ENCODE measurements at regions not wholly inside any gene's neighbourhood (a gene's known extent, or its start where the extent isn't known, plus 50 kb on each side); places are given as distances from the start of the nearest gene placed in this dataset.

DNA sequence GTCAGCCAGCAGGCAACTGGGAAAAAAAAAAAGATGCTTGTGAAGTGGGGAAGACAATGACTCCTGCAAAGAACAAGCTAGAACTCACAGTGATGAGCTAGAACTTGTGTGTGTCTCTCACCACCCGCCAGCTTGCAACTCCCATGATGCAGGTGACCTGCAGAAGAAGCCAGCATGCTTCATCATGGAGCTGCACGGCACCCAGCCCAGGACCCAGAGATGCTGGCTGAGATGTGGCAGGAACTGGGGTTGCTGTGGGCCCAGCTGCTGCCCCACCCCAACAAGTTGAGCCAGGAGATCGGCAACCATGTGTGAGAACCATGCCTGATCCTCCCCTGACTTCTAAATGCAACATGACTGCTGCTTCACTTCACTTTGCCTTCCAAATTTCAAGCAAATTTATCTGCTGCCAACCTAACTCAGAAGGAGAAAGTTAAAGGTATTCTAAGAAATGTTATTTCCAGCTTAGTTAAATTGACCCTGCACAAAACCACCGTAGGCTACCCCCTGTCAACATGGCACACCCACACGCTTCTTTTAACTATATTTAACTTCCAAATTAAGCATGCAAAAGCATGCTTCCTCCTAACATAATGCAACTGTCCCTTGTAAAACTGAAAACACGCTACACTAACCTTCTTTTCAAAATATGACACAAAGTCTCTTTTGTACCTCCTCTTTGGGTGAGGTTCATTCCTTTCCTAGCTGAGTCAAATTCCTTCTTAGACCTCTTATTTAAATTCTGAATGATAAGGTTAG lies 166.0 kb upstream of the IGSF21 start:
- no peaks in the 10 kb centered on the region for H3K4me1 Mint-ChIP-seq
- H3K9me3 Mint-ChIP-seq, result no peaks in the 10 kb centered on the region
- peaks cover 2% of the 10 kb centered on the region for H3K27me3 Mint-ChIP-seq
- H3K27ac Mint-ChIP-seq, result no peak overlapping the region
- H3K4me3 Mint-ChIP-seq, result no peak overlapping the region
- no peaks in the 10 kb centered on the region for H3K36me3 Mint-ChIP-seq

DNA sequence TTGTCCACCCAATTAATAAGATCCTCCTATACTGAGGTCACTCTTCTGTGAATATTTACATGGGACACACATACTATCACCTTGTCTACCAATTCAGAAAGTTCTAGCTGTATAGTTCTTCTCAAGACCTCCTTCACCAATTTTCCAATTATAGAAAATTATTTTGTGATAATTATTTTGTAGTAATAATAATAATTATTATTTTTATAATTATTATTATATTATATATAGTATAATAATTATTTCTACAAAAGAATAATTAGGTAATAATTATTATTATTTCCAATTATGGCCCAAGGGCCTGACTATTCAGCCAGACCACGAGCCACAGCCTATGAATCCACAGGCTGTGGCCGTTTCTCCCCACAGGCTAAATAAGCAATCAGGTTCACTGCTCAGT lies 164.1 kb upstream of the IGSF21 start:
- H3K27ac Mint-ChIP-seq, result no peak overlapping the region
- peaks cover 2% of the 10 kb centered on the region for H3K27me3 Mint-ChIP-seq
- no peak overlapping the region for H3K4me3 Mint-ChIP-seq
- no peaks in the 10 kb centered on the region for H3K36me3 Mint-ChIP-seq
- H3K9me3 Mint-ChIP-seq, result no peaks in the 10 kb centered on the region
- no peaks in the 10 kb centered on the region for H3K4me1 Mint-ChIP-seq

DNA sequence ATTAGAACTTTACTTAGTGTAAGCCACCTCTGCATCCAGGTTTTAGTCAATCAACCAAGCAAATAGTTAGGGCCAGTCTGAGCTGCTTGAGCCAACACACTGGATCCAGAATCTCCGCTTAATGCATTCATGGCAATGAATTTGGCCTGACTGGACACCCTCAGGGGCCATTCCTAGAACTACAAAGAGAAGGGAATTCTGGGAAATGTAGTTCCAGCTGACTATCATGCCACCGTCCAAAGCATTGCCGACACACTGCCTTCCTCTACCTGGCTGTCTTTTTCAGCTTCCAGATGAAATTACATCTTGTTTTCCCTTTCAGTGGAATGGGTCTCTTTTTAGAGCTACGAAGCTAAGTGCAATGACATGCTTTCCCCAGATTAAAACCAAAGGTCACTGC lies 163.0 kb upstream of the IGSF21 start:
- H3K4me3 Mint-ChIP-seq, result no peak overlapping the region
- H3K4me1 Mint-ChIP-seq, result no peaks in the 10 kb centered on the region
- H3K27me3 Mint-ChIP-seq, result peaks cover 2% of the 10 kb centered on the region
- H3K36me3 Mint-ChIP-seq, result no peaks in the 10 kb centered on the region
- H3K9me3 Mint-ChIP-seq, result no peaks in the 10 kb centered on the region
- H3K27ac Mint-ChIP-seq, result no peak overlapping the region

DNA sequence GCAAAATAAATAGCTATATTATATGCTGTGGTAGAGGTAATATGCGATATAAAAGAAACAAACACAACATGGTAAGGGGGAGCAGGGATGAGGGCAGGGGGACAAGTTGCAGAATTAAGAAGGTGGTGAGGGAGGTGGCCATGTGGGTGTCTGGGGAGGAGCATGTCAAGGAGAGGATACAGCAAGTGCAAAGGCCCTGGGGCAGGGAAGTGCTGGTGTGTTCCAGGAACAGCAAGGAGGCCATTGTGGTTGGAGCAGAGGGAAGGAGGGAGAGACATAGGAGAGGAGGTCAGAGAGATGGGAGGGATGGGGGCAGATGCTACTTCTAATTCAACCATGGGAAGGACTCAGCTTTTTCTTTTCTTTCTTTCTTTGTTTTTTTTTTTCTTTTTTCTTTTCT lies 161.2 kb upstream of the IGSF21 start:
- Mint-ChIP-seq H3K27me3 (peaks cover 2% of the 10 kb centered on the region), H3K4me3 (no peak overlapping the region), H3K36me3 (no peaks in the 10 kb centered on the region), H3K4me1 (no peaks in the 10 kb centered on the region), H3K27ac (no peak overlapping the region), H3K9me3 (no peaks in the 10 kb centered on the region)

DNA sequence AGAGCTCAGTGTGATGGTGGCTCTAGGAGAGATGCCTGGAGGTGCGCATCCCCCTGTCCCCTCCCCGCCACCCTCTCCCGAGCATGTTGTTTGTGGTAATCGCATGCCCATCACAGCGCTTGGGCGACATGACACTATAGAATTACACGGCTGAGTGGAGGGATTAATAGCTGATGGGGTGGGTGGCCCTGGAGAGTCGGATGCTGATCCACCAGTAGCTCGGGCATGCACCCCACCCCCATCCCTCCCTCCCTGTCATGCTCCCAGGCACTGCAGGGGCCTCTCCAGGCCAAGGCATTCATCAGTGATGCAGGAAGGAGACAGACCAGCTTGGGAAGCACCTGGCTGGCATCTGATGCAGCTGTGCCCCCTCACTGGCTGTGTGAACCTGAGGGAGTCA lies 159.0 kb upstream of the IGSF21 start:
- Mint-ChIP-seq H3K36me3 (no peaks in the 10 kb centered on the region), H3K27ac (no peak overlapping the region), H3K4me1 (peaks cover 14% of the 10 kb centered on the region), H3K9me3 (no peaks in the 10 kb centered on the region), H3K27me3 (peaks cover 2% of the 10 kb centered on the region), H3K4me3 (no peak overlapping the region)

DNA sequence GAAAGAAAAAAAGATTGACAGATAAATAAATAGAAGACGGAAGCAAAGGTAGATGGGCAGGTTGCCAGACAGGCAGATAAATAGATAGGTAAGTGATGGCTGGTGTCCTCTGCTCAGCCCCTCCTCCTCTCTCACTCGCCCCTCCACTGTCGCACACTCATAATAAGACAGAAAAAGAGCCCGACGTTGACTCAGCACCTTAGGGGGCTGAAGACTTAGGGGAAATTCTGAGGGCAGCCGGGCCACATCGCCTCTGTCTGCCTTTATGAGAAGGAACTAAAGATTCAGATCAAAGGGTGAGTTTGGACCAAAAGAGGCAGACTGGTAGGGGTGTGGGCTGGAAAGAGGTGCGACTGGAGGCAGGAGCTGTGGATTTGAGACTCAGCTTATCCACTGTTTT lies 158.1 kb upstream of the IGSF21 start:
- Mint-ChIP-seq H3K27me3 (peaks cover 2% of the 10 kb centered on the region), H3K36me3 (no peaks in the 10 kb centered on the region), H3K27ac (no peak overlapping the region), H3K4me3 (no peak overlapping the region), H3K9me3 (no peaks in the 10 kb centered on the region), H3K4me1 (peaks cover 14% of the 10 kb centered on the region)

DNA sequence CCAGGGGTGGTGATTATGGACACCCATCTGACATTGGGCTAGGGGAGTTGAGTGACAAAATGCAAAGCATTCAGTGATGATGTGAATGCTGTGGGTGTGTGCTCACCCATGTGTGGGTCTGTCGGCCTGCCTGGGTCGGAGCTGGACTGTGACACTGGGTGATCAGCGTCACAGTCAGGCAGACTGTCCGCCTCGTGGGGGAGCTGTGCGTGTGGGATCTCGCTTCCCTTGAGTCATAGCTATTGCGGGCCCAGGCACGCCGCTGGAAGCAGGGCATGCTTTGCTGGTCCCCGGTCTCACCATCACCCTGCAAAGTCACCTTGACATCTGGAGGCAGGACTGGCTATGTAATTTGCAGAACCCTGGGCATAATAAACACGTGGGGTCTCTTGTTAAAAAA lies 156.9 kb upstream of the IGSF21 start:
- H3K4me1 Mint-ChIP-seq, result peaks cover 20% of the 10 kb centered on the region
- H3K9me3 Mint-ChIP-seq, result no peaks in the 10 kb centered on the region
- peaks cover 2% of the 10 kb centered on the region for H3K27me3 Mint-ChIP-seq
- no peak overlapping the region for H3K27ac Mint-ChIP-seq
- no peaks in the 10 kb centered on the region for H3K36me3 Mint-ChIP-seq
- H3K4me3 Mint-ChIP-seq, result no peak overlapping the region

DNA sequence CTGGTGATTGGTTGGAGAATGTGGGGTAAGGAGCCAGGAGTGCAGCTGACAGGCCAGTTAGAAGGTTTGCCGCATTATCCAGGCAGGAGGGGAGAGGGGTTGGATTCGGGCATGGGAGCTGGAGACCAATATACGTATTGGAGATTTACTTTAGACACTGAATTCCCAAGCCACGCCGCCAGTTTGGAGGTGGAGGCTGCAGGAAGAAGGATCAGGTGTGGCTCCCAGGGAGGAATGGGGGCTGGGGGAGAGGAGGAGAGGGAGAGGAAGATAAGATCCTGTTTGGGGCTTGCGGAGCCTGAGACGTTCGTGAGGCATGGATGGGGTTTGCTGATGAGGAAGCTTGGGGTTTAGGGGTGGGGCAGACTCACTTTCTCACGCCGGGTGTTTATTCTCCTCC lies 155.1 kb upstream of the IGSF21 start:
- Mint-ChIP-seq H3K4me1 (peaks cover 32% of the 10 kb centered on the region), H3K27ac (no peak overlapping the region), H3K4me3 (no peak overlapping the region), H3K9me3 (no peaks in the 10 kb centered on the region), H3K36me3 (no peaks in the 10 kb centered on the region), H3K27me3 (no peaks in the 10 kb centered on the region)

DNA sequence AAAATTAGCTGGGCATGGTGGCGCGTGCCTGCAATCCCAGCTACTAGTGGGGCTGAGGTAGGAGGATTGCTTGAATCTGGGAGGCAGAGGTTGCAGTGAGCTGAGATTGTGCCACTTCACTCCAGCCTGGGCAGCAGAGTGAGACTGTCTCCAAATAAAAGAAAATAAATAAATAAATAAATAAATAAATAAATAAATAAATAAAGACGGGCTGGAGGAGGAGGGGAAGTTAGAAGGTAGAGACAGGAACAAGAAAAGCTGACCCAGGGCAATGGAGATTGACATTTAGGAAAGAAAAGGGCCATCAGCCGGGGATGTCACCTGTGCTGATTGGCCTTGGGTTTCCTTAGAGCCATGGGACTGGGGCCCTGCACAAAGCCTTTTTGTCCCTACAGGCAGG lies 153.7 kb upstream of the IGSF21 start:
- Mint-ChIP-seq H3K9me3 (no peaks in the 10 kb centered on the region), H3K36me3 (no peaks in the 10 kb centered on the region), H3K4me3 (no peak overlapping the region), H3K27me3 (no peaks in the 10 kb centered on the region), H3K27ac (no peak overlapping the region), H3K4me1 (peaks cover 46% of the 10 kb centered on the region)

DNA sequence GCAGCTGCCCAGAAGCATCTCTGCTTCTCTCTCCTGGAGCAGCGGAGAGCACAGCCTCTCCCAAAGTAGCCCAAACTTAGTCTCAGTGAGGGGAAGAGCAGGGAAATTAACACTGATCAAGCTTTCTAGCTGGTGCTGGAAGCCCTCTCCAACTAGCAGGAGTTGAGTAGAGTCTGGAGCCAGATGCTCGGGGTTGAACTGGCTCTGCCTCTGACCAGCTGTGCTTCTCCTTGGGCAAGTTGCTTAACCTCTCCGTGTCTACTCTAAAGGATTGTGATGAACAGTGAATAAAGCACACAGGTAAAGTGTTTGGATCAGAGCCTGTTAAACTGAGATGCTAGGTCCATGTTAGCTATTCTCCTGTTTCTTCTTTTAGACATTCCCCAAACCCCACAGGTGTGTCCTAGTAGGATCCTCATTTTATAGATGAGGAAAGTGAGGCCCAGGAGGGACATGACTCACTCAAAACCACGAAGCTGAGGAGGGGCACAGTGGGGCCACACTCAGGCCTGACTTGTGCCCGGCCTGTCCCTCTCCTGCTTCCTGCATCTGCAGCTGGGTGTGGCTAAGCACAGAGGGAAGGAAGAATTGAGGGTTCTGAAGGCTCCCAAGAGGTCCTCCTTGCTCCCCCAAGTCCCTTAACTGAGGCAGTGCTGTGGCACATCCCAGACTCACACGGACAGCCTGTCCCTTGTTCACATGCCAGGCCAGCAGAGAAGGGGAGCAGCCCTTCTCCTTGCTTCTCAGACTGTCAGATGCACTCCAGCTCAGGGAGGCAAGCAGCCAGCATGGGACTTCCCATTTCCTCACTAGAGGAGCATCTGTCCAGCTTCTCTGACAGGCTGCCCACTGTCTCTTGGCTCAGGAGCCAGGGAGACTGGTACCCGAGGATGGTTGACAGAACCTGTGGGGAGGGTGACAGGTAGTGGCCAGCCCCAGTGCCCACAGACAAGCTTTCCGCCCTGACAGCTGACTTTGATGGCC lies 152.0 kb upstream of the IGSF21 start:
- H3K27me3 Mint-ChIP-seq, result no peaks in the 10 kb centered on the region
- no peak overlapping the region for H3K4me3 Mint-ChIP-seq
- H3K36me3 Mint-ChIP-seq, result no peaks in the 10 kb centered on the region
- no peak overlapping the region for H3K27ac Mint-ChIP-seq
- H3K4me1 Mint-ChIP-seq, result peaks cover 61% of the 10 kb centered on the region
- H3K9me3 Mint-ChIP-seq, result no peaks in the 10 kb centered on the region

DNA sequence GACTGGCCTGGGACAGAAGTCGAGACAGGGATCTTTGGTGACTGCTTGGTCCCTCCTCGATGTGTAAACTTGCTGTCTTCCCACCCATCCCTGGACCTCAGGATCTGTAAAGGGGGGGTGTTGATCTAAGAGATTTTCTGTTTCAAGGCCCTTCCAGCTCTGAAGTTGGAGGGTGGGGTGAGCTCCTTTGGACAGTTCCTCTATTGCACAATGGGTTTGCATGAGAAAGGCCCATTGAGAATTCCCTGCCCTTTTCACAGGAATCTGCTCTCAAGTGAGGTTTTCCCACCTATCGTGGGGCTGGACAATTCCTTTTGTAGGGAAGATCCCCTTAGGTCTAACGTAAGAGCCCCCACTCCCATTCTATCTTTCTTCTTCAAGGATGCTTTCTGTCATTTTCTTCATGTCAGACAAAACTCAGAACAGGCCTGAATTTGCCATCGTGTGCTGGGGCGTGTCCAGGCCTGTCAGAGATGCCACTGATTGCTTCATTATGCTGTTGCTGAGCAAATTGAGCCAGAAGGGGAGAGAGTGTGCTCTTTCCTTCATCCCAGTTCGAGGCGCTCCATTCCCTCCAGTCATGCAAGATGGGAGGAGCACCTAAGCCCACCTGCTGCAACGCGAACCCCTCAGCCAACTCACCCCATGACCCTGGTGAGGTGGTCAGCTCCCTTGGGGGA lies 149.9 kb upstream of the IGSF21 start:
- Mint-ChIP-seq H3K4me1 (peaks cover 52% of the 10 kb centered on the region), H3K27ac (peak overlapping the region; percentile 8), H3K4me3 (no peak overlapping the region), H3K27me3 (no peaks in the 10 kb centered on the region), H3K9me3 (no peaks in the 10 kb centered on the region), H3K36me3 (no peaks in the 10 kb centered on the region)

DNA sequence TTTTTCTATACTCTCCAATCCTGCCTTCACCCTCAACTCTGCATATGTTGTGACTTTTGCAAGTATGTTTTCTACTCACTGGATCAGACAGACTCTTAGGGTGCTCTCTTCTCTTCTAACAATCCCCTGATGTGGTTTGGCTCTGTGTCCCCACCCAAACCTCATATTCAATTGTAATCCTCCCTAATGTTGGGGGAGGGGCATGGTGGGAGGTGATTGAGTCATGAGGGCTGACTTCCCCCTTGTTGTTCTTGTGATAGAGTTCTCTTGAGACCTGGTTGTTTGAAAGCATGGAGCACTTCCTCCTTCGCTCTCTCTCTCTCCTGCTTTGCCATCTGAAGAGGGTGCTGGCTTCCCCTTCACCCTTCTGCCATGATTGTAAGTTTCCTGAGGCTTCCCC lies 148.9 kb upstream of the IGSF21 start:
- H3K27ac Mint-ChIP-seq, result peak overlapping the region; percentile 57

DNA sequence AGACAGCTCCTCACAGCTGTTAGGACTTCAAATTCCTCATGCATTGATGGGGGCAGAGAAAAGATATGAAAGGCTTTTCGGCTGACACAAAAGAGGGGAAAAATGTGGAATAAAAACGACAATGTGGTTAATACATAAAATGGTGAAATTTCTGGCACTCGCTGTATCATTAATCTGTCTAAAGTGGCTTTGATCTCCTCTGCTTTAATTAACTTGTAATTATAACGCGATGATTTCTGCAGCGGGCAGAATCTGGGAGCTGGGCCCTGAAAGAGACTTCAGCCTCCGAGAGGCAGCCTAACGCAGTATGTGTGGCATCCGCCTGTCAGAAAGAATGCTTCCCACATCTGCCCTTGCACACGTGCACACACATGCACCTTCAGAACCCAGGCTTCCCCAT lies 144.1 kb upstream of the IGSF21 start:
- H3K9me3 Mint-ChIP-seq, result no peaks in the 10 kb centered on the region
- no peaks in the 10 kb centered on the region for H3K36me3 Mint-ChIP-seq

More for the DNA sequence above, 148.9 kb upstream of the IGSF21 start:
- Mint-ChIP-seq H3K4me3 (peak overlapping the region; percentile 13), H3K27me3 (no peaks in the 10 kb centered on the region), H3K9me3 (no peaks in the 10 kb centered on the region), H3K4me1 (peaks cover 48% of the 10 kb centered on the region), H3K36me3 (no peaks in the 10 kb centered on the region)

DNA sequence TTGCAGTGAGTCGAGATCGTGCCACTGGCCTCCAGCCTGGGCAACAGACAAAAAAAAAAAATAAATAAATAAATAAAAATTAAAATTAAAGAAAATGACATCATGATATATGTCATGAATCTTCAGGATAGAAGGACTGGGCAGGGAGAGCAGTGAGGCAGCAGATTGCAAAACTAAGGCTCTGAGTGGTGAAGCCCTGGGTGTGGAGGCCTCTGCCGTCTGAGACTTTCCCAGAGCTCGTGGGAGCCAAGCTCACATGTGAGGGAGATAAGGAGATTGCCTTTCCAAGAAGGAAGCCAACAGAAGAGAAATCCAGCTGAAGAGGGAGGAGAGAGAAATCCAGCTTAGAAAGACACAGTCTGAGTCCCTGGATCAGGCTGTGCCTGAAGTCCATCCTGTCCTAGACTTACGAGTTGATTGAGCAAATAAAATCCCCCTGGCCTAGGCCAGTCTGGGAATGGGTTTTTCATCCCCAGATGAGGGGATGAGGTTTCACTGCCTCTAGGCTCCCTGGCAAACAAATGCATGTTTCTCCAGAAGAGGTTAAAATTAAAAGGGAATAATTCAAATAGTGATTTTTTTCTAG lies 142.0 kb upstream of the IGSF21 start:
- Mint-ChIP-seq H3K4me3 (no peak overlapping the region), H3K9me3 (no peaks in the 10 kb centered on the region), H3K27ac (no peak overlapping the region), H3K4me1 (peaks cover 2% of the 10 kb centered on the region), H3K36me3 (no peaks in the 10 kb centered on the region), H3K27me3 (peaks cover 2% of the 10 kb centered on the region)

More for the DNA sequence above, 144.1 kb upstream of the IGSF21 start:
- Mint-ChIP-seq H3K4me1 (peaks cover 21% of the 10 kb centered on the region), H3K27ac (no peak overlapping the region), H3K27me3 (peaks cover 2% of the 10 kb centered on the region), H3K4me3 (no peak overlapping the region)

DNA sequence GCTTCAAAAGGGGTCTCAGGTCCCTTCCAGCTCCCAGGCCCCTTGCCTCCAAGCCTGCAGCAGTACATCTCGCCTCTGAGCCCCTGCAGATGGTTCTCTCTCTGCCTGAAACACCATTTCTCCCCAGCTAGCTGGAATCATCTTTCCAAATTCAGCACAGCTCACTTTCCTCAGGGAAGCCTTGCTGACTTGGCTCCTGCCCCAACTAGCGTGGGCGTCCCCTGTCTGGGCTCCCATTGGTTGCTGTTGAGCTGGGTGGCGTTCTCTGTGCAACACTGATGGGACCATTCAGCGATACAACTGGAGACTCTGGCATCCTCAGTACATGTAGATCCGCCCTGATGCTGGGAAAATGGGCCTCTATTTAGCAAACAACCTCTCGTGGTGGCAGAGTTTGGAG lies 141.3 kb upstream of the IGSF21 start:
- H3K9me3 Mint-ChIP-seq, result no peaks in the 10 kb centered on the region
- no peaks in the 10 kb centered on the region for H3K4me1 Mint-ChIP-seq
- peaks cover 2% of the 10 kb centered on the region for H3K27me3 Mint-ChIP-seq
- no peak overlapping the region for H3K4me3 Mint-ChIP-seq
- H3K36me3 Mint-ChIP-seq, result no peaks in the 10 kb centered on the region
- H3K27ac Mint-ChIP-seq, result no peak overlapping the region
